Right atrium auricular region (tissue), 2 donors: ENCODE measurements at regions not wholly inside any gene's neighbourhood (a gene's known extent, or its start where the extent isn't known, plus 50 kb on each side); places are given as distances from the start of the nearest gene placed in this dataset.
"Not testable (repeated sequence)": the region's sequence is repeated elsewhere in the genome, so short reads cannot be mapped to it uniquely, and the experiment has no call there.

Source experiments
- DNase-seq: peaks from one replicate; pipeline ENCODE4 v3.0.0-alpha.2; 2019; ENCODE audit warnings: low spot score
- H3K27ac ChIP-seq, 2 donors: fragments of 200-600 bp; sonication (generic); 1 replicate in 1 of 2; 2 replicates in 1 of 2; pipeline ENCODE4 v1.5.1; 2016 to 2019
- H3K27me3 ChIP-seq, 2 donors: fragments of 200-600 bp; sonication (generic); one replicate each; pipeline versions ENCODE4 v1.5.1 to v1.6.0; 2017 to 2019
- H3K36me3 ChIP-seq: fragments of 200-600 bp; sonication (generic); one replicate; pipeline ENCODE4 v1.5.1; 2016
- H3K4me1 ChIP-seq, 2 donors: fragments of 200-600 bp; sonication (generic); one replicate each; pipeline versions ENCODE4 v1.5.1 to v1.6.0; 2017 to 2019
- H3K4me3 ChIP-seq, 2 donors: fragments of 200-600 bp; sonication (generic); 1 replicate in 1 of 2; 2 replicates in 1 of 2; pipeline ENCODE4 v1.5.1; 2017 to 2019; ENCODE audit warnings: mild to moderate bottlenecking in 1 of 2, moderate library complexity in 1 of 2
- H3K9me3 ChIP-seq, 2 donors: fragments of 200-600 bp; sonication (generic); one replicate each; pipeline ENCODE4 v1.5.1; 2019
- TF ChIP-seq, protein P1 (sequence below), 2 donors: fragments of 200-600 bp; sonication (generic); IDR thresholded peaks; one replicate each; pipeline ENCODE4 v1.5.1; 2019; ENCODE audit warnings: antibody characterized with exemption in 2 of 2

GRCh38 chr14:37864861-37865718, 269.7 kb downstream of the TTC6 start:
- no peak for DNase-seq
- TF ChIP-seq, protein P1, sequence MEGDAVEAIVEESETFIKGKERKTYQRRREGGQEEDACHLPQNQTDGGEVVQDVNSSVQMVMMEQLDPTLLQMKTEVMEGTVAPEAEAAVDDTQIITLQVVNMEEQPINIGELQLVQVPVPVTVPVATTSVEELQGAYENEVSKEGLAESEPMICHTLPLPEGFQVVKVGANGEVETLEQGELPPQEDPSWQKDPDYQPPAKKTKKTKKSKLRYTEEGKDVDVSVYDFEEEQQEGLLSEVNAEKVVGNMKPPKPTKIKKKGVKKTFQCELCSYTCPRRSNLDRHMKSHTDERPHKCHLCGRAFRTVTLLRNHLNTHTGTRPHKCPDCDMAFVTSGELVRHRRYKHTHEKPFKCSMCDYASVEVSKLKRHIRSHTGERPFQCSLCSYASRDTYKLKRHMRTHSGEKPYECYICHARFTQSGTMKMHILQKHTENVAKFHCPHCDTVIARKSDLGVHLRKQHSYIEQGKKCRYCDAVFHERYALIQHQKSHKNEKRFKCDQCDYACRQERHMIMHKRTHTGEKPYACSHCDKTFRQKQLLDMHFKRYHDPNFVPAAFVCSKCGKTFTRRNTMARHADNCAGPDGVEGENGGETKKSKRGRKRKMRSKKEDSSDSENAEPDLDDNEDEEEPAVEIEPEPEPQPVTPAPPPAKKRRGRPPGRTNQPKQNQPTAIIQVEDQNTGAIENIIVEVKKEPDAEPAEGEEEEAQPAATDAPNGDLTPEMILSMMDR (IDR thresholded peaks at IDR 0.05) = no peak
- no peaks in the 10 kb centered on the region for H3K9me3 ChIP-seq
- H3K36me3 ChIP-seq = no peaks in the 10 kb centered on the region
- no peaks in the 10 kb centered on the region for H3K27me3 ChIP-seq
- H3K27ac ChIP-seq = no peak overlapping the region
- no peak overlapping the region for H3K4me3 ChIP-seq
- no peaks in the 10 kb centered on the region for H3K4me1 ChIP-seq

DNA sequence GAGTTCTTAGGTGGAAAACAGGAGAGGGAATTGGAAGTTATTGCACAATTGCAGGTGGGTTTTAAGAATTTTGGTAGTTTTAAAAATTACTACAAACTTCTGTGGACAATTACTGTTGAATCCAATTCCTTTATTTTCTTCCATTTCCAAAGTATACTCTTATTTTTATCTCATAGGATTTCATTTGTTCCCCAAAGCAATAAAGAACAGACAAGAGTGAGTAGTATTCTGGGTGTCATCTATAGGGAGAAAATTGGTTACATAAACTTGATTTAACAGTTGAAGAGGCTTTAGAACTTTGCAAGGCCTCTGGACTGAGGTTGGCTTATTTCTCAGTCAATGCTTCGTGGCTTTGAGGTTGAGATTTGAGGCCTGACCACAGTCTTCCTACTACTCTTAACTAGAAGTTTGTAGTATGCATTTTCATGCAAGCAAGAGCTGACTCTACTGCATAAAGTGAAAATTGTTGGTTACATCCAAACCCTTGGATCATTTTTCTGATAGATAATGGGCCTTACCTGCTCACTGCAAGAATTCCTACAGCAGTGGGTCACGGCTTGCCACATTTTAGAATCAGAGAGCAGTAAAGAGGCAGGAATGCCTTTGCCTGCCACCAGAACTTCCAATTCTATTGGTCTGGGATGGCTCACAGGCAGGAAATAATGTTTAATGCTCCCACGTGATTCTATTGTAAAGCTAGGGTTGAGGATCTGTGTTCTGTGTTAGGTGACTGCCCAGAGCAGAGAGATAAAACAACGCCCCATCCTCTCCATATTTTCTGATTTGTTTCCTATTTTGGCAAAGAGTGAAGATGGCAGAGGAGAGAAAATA, 270.5 kb downstream of the TTC6 start:
- no peaks in the 10 kb centered on the region for H3K36me3 ChIP-seq
- DNase-seq = no peak
- no peaks in the 10 kb centered on the region for H3K4me1 ChIP-seq
- no peak overlapping the region for H3K27ac ChIP-seq
- TF ChIP-seq, protein P1 (IDR thresholded peaks at IDR 0.05) = no peak
- no peaks in the 10 kb centered on the region for H3K9me3 ChIP-seq
- H3K27me3 ChIP-seq = no peaks in the 10 kb centered on the region
- H3K4me3 ChIP-seq = no peak overlapping the region

- H3K27ac ChIP-seq = no peak overlapping the region
- H3K4me1 ChIP-seq = no peaks in the 10 kb centered on the region
- H3K27me3 ChIP-seq = no peaks in the 10 kb centered on the region
- no peak overlapping the region for H3K4me3 ChIP-seq
- DNase-seq = no peak
- H3K9me3 ChIP-seq = no peaks in the 10 kb centered on the region
- no peaks in the 10 kb centered on the region for H3K36me3 ChIP-seq
- TF ChIP-seq, protein P1 (IDR thresholded peaks at IDR 0.05) = no peak
These were observed 274.2 kb downstream of the TTC6 start for GRCh38 chr14:37869633-37870032.

DNA sequence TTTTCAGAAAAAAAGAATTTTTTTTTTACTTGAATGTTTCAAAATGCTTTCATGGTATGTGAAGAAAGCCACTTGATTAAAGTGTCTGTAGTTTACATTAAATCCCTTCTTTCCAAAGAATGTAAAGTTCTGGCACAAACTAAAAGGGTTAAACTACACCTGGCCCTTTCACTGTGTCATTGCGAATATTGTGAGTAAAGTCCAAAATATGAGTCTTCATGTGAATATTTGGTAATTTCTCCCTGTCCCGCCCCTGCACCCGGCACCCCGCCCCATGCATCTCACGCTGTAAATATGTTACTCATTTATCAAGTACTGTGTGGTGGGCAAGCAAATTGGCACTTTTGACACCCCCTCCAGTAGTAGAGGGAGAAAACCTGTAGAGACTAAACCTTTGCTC, 274.7 kb downstream of the TTC6 start:
- Histone ChIP-seq H3K4me3 (no peak overlapping the region), H3K27me3 (no peaks in the 10 kb centered on the region)
- TF ChIP-seq, protein P1 (IDR thresholded peaks at IDR 0.05) = no peak

DNA sequence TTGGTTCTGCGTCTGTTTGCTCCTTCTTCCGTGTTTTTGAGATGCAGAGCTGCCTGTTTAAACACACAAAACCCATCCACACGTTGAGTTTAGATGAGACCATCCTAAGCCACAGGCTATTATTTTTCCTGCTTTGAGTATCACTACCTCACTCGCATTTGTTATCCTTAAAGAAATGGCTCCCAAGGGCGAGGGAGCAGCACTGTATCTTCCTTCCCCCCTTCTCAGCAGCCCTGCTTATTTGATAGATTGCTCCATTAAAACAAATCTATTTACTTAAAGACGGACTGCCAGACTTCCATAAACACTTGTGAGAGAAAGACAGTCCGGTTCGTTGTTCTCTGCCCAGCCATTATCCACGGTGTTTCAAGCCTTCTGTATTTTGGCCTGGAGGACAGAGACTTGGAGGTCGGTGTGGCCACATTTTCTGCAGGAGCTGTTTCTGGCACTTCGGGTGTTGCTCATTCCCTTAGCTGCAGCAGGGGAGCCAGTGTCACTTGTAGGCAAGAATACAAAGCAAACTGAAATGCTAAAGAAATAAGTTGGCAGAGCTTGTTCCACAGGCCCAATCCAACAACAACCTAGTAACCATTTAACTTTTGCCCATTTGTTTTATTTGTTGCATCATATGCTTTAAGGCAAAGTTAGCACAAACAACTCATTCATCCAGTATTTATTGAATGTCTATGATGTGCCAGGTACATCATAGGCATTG, 275.4 kb downstream of the TTC6 start:
- no peaks in the 10 kb centered on the region for H3K36me3 ChIP-seq
- H3K4me3 ChIP-seq = no peak overlapping the region
- no peaks in the 10 kb centered on the region for H3K4me1 ChIP-seq
- H3K9me3 ChIP-seq = no peaks in the 10 kb centered on the region
- TF ChIP-seq, protein P1 (IDR thresholded peaks at IDR 0.05) = no peak
- DNase-seq = no peak
- H3K27me3 ChIP-seq = no peaks in the 10 kb centered on the region
- no peak overlapping the region for H3K27ac ChIP-seq

More for the DNA sequence above, 274.7 kb downstream of the TTC6 start:
- Histone ChIP-seq H3K27ac (no peak overlapping the region), H3K9me3 (no peaks in the 10 kb centered on the region), H3K4me1 (no peaks in the 10 kb centered on the region), H3K36me3 (no peaks in the 10 kb centered on the region)
- no peak for DNase-seq

DNA sequence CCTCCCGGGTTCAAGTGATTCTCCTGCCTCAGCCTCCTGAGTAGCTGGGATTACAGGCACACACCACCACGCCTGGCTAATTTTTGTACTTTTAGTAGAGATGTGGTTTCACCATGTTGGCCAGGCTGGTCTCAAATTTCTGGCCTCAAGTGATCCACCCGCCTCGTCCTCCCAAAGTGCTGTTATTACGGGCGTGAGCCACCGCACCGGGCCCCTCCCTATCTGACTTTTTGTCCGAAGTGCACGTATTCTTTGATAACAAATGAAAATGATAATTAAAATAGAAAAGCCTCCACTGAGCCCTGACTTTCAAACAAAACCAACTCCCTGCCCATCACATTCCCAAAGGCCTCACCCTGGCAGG, 278.6 kb downstream of the TTC6 start:
- not testable (repeated sequence) for H3K4me1 ChIP-seq, H3K9me3 ChIP-seq, H3K36me3 ChIP-seq, DNase-seq, H3K27me3 ChIP-seq, H3K4me3 ChIP-seq, H3K27ac ChIP-seq
